ENCODE measurements at regions not wholly inside any gene's neighbourhood (a gene's known extent, or its start where the extent isn't known, plus 50 kb on each side); places are given as distances from the start of the nearest gene placed in this dataset.

GRCh38 chr5:22918511-22918910 is 65.4 kb upstream of the CDH12 start:
- TF ChIP-seq CTCF (IDR thresholded peaks at IDR 0.05; ENCODE audit: extremely low read depth in 1 of 2, insufficient read depth in 1 of 2, low read depth in 1 of 2, low read length in 2 of 2): no peak
- TF ChIP-seq POLR2A (IDR thresholded peaks at IDR 0.05; ENCODE audit: low read depth, low read length): no peak
